T-cell (primary cell): ENCODE measurements at regions not wholly inside any gene's neighbourhood (a gene's known extent, or its start where the extent isn't known, plus 50 kb on each side); places are given as distances from the start of the nearest gene placed in this dataset.

Source experiments
- ATAC-seq, 4 experiments: fragments of 200-7000 bp in 3 of 4; fragments of 150-1000 bp in 1 of 4; cut with Tn5 transposase; replicated peaks in 1 of 4; 1 replicate in 3 of 4; 2 replicates in 1 of 4; pipeline ENCODE4 v1.10.0; 2021; ENCODE audit warnings: moderate library complexity in 3 of 4, mild to moderate bottlenecking in 2 of 4, moderate number of reproducible peaks in 1 of 4
- CTCF ChIA-PET, 2 donors: fragments of 300-600 bp; sonication (Branson Sonifier 250); formaldehyde crosslinking; loops; one replicate each; lab custom pipeline; 2022; ENCODE audit warnings: antibody characterized with exemption in 2 of 2; lab: Charles Lee
- POLR2A ChIA-PET, 2 donors: fragments of 300-600 bp; sonication (Branson Sonifier 250); formaldehyde crosslinking; loops; one replicate each; lab custom pipeline; 2022; ENCODE audit warnings: antibody characterized with exemption in 2 of 2; lab: Charles Lee
- DNase-seq, 35 experiments: peaks; one replicate each; pipeline versions ENCODE4 v3.0.0 to v3.0.0-alpha.2; 2013 to 2023
- H3K27ac ChIP-seq: one replicate; pipeline ENCODE4 v1.5.1; 2013; ENCODE audit warnings: low read length
- H3K27me3 ChIP-seq, 2 experiments: replicated peaks in 1 of 2; 1 replicate in 1 of 2; 2 replicates in 1 of 2; pipeline versions ENCODE4 v1.6.1 to v1.7.0; 2013; ENCODE audit warnings: low read length in 1 of 2, mixed read lengths in 1 of 2; ENCODE audit not compliant: control insufficient read depth in 2 of 2, insufficient read depth in 2 of 2; ENCODE audit errors: extremely low read depth in 1 of 2
- H3K36me3 ChIP-seq, 2 donors: 1 replicate in 1 of 2; 2 replicates in 1 of 2; pipeline versions ENCODE4 v1.6.1 to v1.7.0; 2013; ENCODE audit warnings: low read length in 1 of 2; ENCODE audit not compliant: control insufficient read depth in 2 of 2, insufficient read depth in 1 of 2; ENCODE audit errors: extremely low read depth in 1 of 2
- H3K4me1 ChIP-seq, 2 experiments: 1 replicate in 1 of 2; 2 replicates in 1 of 2; pipeline versions ENCODE4 v1.6.1 to v1.7.0; 2013; ENCODE audit warnings: low read length in 2 of 2, mixed read lengths in 1 of 2; ENCODE audit not compliant: insufficient read depth in 2 of 2, control insufficient read depth in 1 of 2; ENCODE audit errors: extremely low read depth in 1 of 2
- H3K4me3 ChIP-seq, 2 donors: 1 replicate in 1 of 2; 2 replicates in 1 of 2; pipeline versions ENCODE4 v1.5.1 to v1.7.0; 2013; ENCODE audit warnings: mild to moderate bottlenecking in 2 of 2, low read length in 1 of 2, moderate library complexity in 1 of 2; ENCODE audit not compliant: control insufficient read depth in 1 of 2; ENCODE audit errors: extremely low read depth in 1 of 2
- H3K9me3 ChIP-seq: 2 replicates; pipeline ENCODE4 v1.7.0; 2013
- H3K27ac Mint-ChIP-seq, 2 donors: one replicate each; pipeline ENCODE4 v1.8.0; 2020 to 2021; ENCODE audit warnings: mild to moderate bottlenecking in 2 of 2, mixed read lengths in 2 of 2
- H3K27me3 Mint-ChIP-seq, 2 donors: one replicate each; pipeline ENCODE4 v1.8.0; 2021 to 2022; ENCODE audit warnings: mixed read lengths in 2 of 2
- H3K36me3 Mint-ChIP-seq: one replicate; pipeline ENCODE4 v1.8.0; 2021; ENCODE audit warnings: mixed read lengths
- H3K4me1 Mint-ChIP-seq, 3 donors: one replicate each; pipeline ENCODE4 v1.8.0; 2020 to 2022; ENCODE audit warnings: mixed read lengths in 3 of 3, mild to moderate bottlenecking in 1 of 3
- H3K4me3 Mint-ChIP-seq, 3 donors: one replicate each; pipeline ENCODE4 v1.8.0; 2020 to 2022; ENCODE audit warnings: mild to moderate bottlenecking in 3 of 3, mixed read lengths in 3 of 3, moderate library complexity in 3 of 3
- H3K9me3 Mint-ChIP-seq, 3 donors: one replicate each; pipeline ENCODE4 v1.8.0; 2020 to 2022; ENCODE audit warnings: mixed read lengths in 3 of 3
- WGBS: methylation state at CpG from one replicate; pipeline ENCODE4 v1.1.5; 2013; ENCODE audit warnings: missing lambda C conversion rate; ENCODE audit not compliant: insufficient coverage; 5-methylcytosine and 5-hydroxymethylcytosine counted together

- no peak for ATAC-seq
- ChIA-PET POLR2A (no interaction called here), CTCF (no interaction called here)
- peaks cover 0 to 3% (median 0%) of the 10 kb centered on the region in 3 donors for H3K9me3 Mint-ChIP-seq
- DNase-seq, result no peak
- Histone ChIP-seq H3K4me1 (no peaks in the 10 kb centered on the region), H3K27ac (no peak overlapping the region), H3K36me3 (no peaks in the 10 kb centered on the region), H3K9me3 (no peaks in the 10 kb centered on the region), H3K4me3 (no peak overlapping the region), H3K27me3 (peaks cover 0 to 5% of the 10 kb centered on the region in 2 experiments)
- no peaks in the 10 kb centered on the region for H3K36me3 Mint-ChIP-seq
- H3K27ac Mint-ChIP-seq, result no peak overlapping the region
- H3K4me1 Mint-ChIP-seq, result no peaks in the 10 kb centered on the region
- H3K27me3 Mint-ChIP-seq, result peaks cover 20 to 34% of the 10 kb centered on the region in 2 donors
- no peak overlapping the region for H3K4me3 Mint-ChIP-seq
- 100% methylated on average over 1 of the region's 3 CpGs for WGBS
Measured at GRCh38 chr6:12391472-12391871, 101.3 kb downstream of the EDN1 start.

GRCh38 chr6:12392490-12392889, 102.3 kb downstream of the EDN1 start:
- DNase-seq (no peak), ATAC-seq (no peak)
- no peak overlapping the region for H3K4me3 Mint-ChIP-seq
- ChIA-PET CTCF (no interaction called here), POLR2A (no interaction called here)
- no peak overlapping the region for H3K4me3 ChIP-seq
- no peak overlapping the region for H3K27ac ChIP-seq
- no peaks in the 10 kb centered on the region for H3K4me1 ChIP-seq
- H3K27me3 ChIP-seq, result peaks cover 0 to 5% of the 10 kb centered on the region in 2 experiments
- H3K4me1 Mint-ChIP-seq, result no peaks in the 10 kb centered on the region
- peaks cover 0 to under 1% (median 0%) of the 10 kb centered on the region in 3 donors for H3K9me3 Mint-ChIP-seq
- no peaks in the 10 kb centered on the region for H3K9me3 ChIP-seq
- no peaks in the 10 kb centered on the region for H3K36me3 ChIP-seq
- peaks cover 12 to 26% of the 10 kb centered on the region in 2 donors for H3K27me3 Mint-ChIP-seq
- H3K36me3 Mint-ChIP-seq, result no peaks in the 10 kb centered on the region
- no peak overlapping the region for H3K27ac Mint-ChIP-seq
- WGBS, result 72% methylated on average over 4 of the region's 6 CpGs

GRCh38 chr6:12393100-12393499, 102.9 kb downstream of the EDN1 start:
- Histone ChIP-seq H3K36me3 (no peaks in the 10 kb centered on the region), H3K27ac (no peak overlapping the region), H3K4me1 (no peaks in the 10 kb centered on the region), H3K9me3 (no peaks in the 10 kb centered on the region), H3K27me3 (peaks cover 0 to 5% of the 10 kb centered on the region in 2 experiments), H3K4me3 (no peak overlapping the region)
- DNase-seq, result no peak
- H3K4me1 Mint-ChIP-seq, result no peaks in the 10 kb centered on the region
- no peak overlapping the region for H3K4me3 Mint-ChIP-seq
- H3K36me3 Mint-ChIP-seq, result no peaks in the 10 kb centered on the region
- CTCF ChIA-PET, result no interaction called here
- H3K27ac Mint-ChIP-seq, result no peak overlapping the region
- peaks cover 10 to 29% of the 10 kb centered on the region in 2 donors for H3K27me3 Mint-ChIP-seq
- POLR2A ChIA-PET, result no interaction called here
- ATAC-seq, result no peak
- no peaks in the 10 kb centered on the region for H3K9me3 Mint-ChIP-seq
- WGBS, result no CpG with 5 or more reads among the region's 1 CpG

GRCh38 chr6:12394170-12394569, 104.0 kb downstream of the EDN1 start:
- Mint-ChIP-seq H3K9me3 (no peaks in the 10 kb centered on the region), H3K4me1 (no peaks in the 10 kb centered on the region)
- CTCF ChIA-PET, result no interaction called here

GRCh38 chr6:12395898-12396297, 105.7 kb downstream of the EDN1 start:
- Mint-ChIP-seq H3K36me3 (no peaks in the 10 kb centered on the region), H3K27me3 (peaks cover 4 to 25% of the 10 kb centered on the region in 2 donors), H3K4me1 (no peaks in the 10 kb centered on the region), H3K27ac (no peak overlapping the region), H3K4me3 (no peak overlapping the region), H3K9me3 (peaks cover 0 to 3% (median 2%) of the 10 kb centered on the region in 3 donors)
- Histone ChIP-seq H3K4me3 (no peak overlapping the region), H3K4me1 (no peaks in the 10 kb centered on the region), H3K27ac (no peak overlapping the region), H3K36me3 (no peaks in the 10 kb centered on the region), H3K27me3 (peaks cover 0 to 5% of the 10 kb centered on the region in 2 experiments), H3K9me3 (no peaks in the 10 kb centered on the region)
- ChIA-PET POLR2A (interaction anchor here in 1 of 2 donors (0.6 kb wide), 1 partner anchor 83 kb away, joined by 3 read pairs; no protein-coding TSS in a partner anchor), CTCF (no interaction called here)
- WGBS, result no CpG with 5 or more reads among the region's 3 CpGs
- no peak for ATAC-seq
- DNase-seq, result no peak

More at GRCh38 chr6:12394170-12394569, 104.0 kb downstream of the EDN1 start:
- Histone ChIP-seq H3K9me3 (no peaks in the 10 kb centered on the region), H3K4me1 (no peaks in the 10 kb centered on the region), H3K27ac (no peak overlapping the region), H3K36me3 (no peaks in the 10 kb centered on the region), H3K4me3 (no peak overlapping the region), H3K27me3 (peaks cover 0 to 5% of the 10 kb centered on the region in 2 experiments)
- ATAC-seq (no peak), DNase-seq (no peak)
- Mint-ChIP-seq H3K36me3 (no peaks in the 10 kb centered on the region), H3K27me3 (peaks cover 7 to 31% of the 10 kb centered on the region in 2 donors), H3K27ac (no peak overlapping the region), H3K4me3 (no peak overlapping the region)
- no CpG with 5 or more reads among the region's 3 CpGs for WGBS
- POLR2A ChIA-PET, result no interaction called here

GRCh38 chr6:12401200-12401599, 111.0 kb downstream of the EDN1 start:
- Mint-ChIP-seq H3K36me3 (no peaks in the 10 kb centered on the region), H3K4me1 (no peaks in the 10 kb centered on the region), H3K27me3 (peaks cover 0 to 10% of the 10 kb centered on the region in 2 donors), H3K27ac (no peak overlapping the region), H3K9me3 (peaks cover 0 to 3% (median 2%) of the 10 kb centered on the region in 3 donors), H3K4me3 (no peak overlapping the region)
- POLR2A ChIA-PET, result no interaction called here
- no peak overlapping the region for H3K4me3 ChIP-seq
- no peak overlapping the region for H3K27ac ChIP-seq
- 52% methylated on average over 2 of the region's 3 CpGs for WGBS
- DNase-seq (no peak), ATAC-seq (no peak)
- H3K9me3 ChIP-seq, result no peaks in the 10 kb centered on the region
- peaks cover 0 to 5% of the 10 kb centered on the region in 2 experiments for H3K27me3 ChIP-seq
- H3K4me1 ChIP-seq, result no peaks in the 10 kb centered on the region
- no peaks in the 10 kb centered on the region for H3K36me3 ChIP-seq
- CTCF ChIA-PET, result no interaction called here
